Mucosa of rectum (tissue), 2 donors: ENCODE measurements at regions not wholly inside any gene's neighbourhood (a gene's known extent, or its start where the extent isn't known, plus 50 kb on each side); places are given as distances from the start of the nearest gene placed in this dataset.

ENCODE experiments used
- H3K27ac ChIP-seq, 2 donors: one replicate each; pipeline ENCODE4 v1.7.0; 2013; ENCODE audit warnings: inconsistent platforms in 2 of 2, low read depth in 2 of 2, low read length in 2 of 2
- H3K27me3 ChIP-seq, 2 donors: one replicate each; pipeline ENCODE4 v1.7.0; 2013; ENCODE audit warnings: low read length in 2 of 2; ENCODE audit not compliant: control insufficient read depth in 2 of 2, insufficient read depth in 2 of 2
- H3K36me3 ChIP-seq, 2 donors: one replicate each; pipeline ENCODE4 v1.7.0; 2013; ENCODE audit warnings: low read length in 2 of 2; ENCODE audit not compliant: control insufficient read depth in 2 of 2, insufficient read depth in 2 of 2
- H3K4me1 ChIP-seq, 2 donors: one replicate each; pipeline ENCODE4 v1.7.0; 2013; ENCODE audit warnings: low read length in 2 of 2, mild to moderate bottlenecking in 1 of 2; ENCODE audit not compliant: control insufficient read depth in 2 of 2, insufficient read depth in 2 of 2
- H3K4me3 ChIP-seq, 2 donors: one replicate each; pipeline ENCODE4 v1.7.0; 2013; ENCODE audit warnings: low read length in 2 of 2
- H3K9ac ChIP-seq, 2 donors: one replicate each; pipeline ENCODE4 v1.7.0; 2013; ENCODE audit warnings: low read length in 2 of 2, low read depth in 1 of 2, mild to moderate bottlenecking in 1 of 2
- H3K9me3 ChIP-seq, 2 donors: one replicate each; pipeline ENCODE4 v1.7.0; 2013; ENCODE audit warnings: low read length in 2 of 2; ENCODE audit not compliant: control insufficient read depth in 2 of 2
- donor health status: healthy.
- donor health status: Normal muscosa, but diverticular disease.

DNA sequence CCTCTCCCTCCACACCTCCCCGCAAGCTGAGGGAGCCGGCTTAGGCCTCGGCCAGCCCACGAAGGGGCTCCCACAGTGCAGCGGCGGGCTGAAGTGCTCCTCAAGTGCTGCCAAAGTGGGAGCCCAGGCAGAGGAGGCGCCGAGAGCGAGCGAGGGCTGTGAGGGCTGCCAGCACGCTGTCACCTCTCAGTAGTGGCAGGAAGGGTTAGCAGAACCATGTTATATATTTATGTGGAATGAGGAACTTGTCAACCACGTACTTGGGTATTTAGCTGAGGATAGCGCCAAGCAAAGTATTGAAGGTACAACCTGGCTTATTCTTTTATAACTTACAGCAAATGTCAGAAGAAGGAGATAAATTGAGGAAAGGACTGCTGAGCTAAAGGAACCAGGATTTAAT is 144.1 kb upstream of the MGAT5 start:
- no peaks in the 10 kb centered on the region for H3K4me1 ChIP-seq
- no peaks in the 10 kb centered on the region for H3K9me3 ChIP-seq
- no peak overlapping the region for H3K27ac ChIP-seq
- no peak overlapping the region for H3K4me3 ChIP-seq
- H3K36me3 ChIP-seq: no peaks in the 10 kb centered on the region
- H3K9ac ChIP-seq: no peak overlapping the region
- H3K27me3 ChIP-seq: no peaks in the 10 kb centered on the region

DNA sequence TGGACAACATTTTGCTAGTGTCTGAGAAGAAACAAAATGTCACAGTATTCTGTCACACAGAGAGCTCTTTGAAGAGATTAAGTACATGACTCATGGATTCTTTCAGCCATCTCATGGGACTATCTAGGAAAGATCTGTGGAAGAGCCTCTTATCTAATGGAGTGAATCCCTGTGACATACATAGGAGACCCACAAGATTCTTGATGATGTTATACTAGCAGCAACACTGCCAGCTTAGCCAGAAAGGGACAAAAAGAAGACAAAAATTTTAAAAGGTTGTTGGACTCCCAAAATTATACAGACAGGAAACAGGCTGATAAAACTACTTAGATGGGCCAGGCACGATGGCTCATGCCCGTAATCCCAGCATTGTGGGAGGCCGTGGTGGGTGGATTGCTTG is 143.3 kb upstream of the MGAT5 start:
- Histone ChIP-seq H3K27ac (no peak overlapping the region), H3K4me1 (no peaks in the 10 kb centered on the region), H3K9me3 (no peaks in the 10 kb centered on the region), H3K36me3 (no peaks in the 10 kb centered on the region), H3K9ac (no peak overlapping the region), H3K4me3 (no peak overlapping the region), H3K27me3 (no peaks in the 10 kb centered on the region)

DNA sequence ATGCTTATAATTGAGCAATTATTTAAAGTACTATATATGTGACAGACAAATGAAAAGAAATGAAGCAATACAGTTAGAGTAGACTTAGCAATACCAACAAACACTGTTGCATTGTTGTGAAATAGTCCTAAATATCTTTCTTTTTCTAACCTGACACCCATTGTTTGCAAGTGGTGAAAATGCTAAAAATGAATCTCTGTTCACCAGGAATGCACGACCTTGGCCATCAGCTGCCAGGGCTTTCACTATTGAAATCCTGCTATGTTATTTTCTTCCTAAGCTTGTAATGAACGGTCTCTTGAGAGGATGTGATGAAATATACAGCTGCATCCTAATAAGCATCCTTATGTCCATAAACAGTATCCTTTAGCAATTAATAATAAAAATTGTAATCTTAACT is 136.2 kb upstream of the MGAT5 start:
- Histone ChIP-seq H3K4me1 (peaks cover 26% of the 10 kb centered on the region in 2 donors), H3K27me3 (no peaks in the 10 kb centered on the region), H3K27ac (no peak overlapping the region), H3K9me3 (no peaks in the 10 kb centered on the region), H3K9ac (no peak overlapping the region), H3K36me3 (no peaks in the 10 kb centered on the region), H3K4me3 (no peak overlapping the region)

DNA sequence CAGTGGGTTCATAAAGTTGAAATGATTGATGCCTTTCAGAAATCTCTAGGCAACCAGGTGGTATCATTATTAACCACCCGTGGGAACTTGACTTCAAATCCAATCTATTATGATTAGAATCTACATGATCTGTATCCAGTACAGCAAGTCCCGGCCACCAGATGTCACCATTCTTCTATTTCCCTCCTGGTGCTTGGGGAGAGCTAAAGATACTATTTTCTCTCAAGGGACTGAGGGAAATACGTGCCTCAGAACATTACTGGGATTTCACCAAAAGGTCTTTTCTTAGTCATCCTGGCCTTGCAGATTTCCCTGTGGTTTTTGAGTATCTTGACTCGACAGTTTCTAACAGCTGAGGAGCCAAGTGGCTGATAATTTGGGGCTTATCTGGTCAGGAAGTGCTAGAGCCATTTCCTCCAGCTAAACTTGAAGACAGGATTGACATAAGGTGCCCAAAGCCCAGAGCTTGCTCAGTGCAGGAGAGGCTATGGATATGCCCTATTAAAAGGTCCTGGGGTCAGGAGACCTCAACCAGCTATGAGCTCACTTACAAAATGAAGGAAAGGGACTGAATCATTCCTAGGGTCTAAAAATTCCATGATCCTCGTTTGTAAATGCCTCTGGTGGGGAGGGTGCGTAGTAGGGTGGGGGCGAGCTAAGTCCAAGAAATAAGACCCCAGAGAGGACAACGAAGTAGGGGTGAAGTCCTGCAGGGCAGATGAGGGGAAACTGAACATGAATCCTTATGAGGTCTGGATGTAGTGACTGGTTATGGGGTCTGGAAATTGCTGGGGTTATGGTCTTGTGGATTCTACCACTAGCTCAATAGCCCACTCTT is 135.4 kb upstream of the MGAT5 start:
- H3K27me3 ChIP-seq: no peaks in the 10 kb centered on the region
- H3K36me3 ChIP-seq: no peaks in the 10 kb centered on the region
- peaks cover 33% of the 10 kb centered on the region in 2 donors for H3K4me1 ChIP-seq
- H3K27ac ChIP-seq: no peak overlapping the region
- no peaks in the 10 kb centered on the region for H3K9me3 ChIP-seq
- H3K4me3 ChIP-seq: peak overlapping the region in 1 of 2 donors; percentile 44
- peak overlapping the region; percentile 4 to 26 for H3K9ac ChIP-seq

DNA sequence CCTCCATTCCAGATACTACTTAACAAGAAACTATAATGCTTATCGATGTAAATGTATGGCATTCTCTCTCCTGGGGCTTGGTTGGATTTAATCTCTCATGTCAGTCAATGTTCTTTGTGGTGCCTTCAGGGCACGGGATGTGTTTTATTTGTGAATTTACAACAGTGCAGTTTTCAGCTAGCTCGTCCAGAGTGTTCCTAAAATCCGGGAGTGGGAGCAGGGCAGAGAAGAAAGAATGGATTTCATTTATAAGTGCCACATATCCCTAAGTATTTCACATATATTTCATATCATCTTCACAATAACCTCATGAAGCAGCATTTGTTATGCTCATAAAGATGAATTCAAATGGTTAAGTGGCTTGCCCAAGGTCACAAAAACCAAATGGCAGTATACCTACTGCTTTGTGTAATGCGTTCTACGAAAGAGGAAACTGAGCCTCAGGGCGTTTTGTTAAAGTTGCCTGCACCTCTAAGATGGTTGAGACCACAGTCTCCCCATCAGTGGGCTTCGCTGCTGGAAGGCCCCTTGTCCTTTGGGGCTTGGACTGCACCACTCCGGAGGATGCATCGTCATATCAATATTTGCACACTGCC is 134.7 kb upstream of the MGAT5 start:
- Histone ChIP-seq H3K4me3 (peak overlapping the region; percentile 86 to 88), H3K27ac (peak overlapping the region; percentile 86 to 92), H3K36me3 (no peaks in the 10 kb centered on the region), H3K4me1 (peaks cover 40 to 41% of the 10 kb centered on the region in 2 donors), H3K9ac (peak overlapping the region; percentile 60 to 89), H3K27me3 (no peaks in the 10 kb centered on the region), H3K9me3 (no peaks in the 10 kb centered on the region)

DNA sequence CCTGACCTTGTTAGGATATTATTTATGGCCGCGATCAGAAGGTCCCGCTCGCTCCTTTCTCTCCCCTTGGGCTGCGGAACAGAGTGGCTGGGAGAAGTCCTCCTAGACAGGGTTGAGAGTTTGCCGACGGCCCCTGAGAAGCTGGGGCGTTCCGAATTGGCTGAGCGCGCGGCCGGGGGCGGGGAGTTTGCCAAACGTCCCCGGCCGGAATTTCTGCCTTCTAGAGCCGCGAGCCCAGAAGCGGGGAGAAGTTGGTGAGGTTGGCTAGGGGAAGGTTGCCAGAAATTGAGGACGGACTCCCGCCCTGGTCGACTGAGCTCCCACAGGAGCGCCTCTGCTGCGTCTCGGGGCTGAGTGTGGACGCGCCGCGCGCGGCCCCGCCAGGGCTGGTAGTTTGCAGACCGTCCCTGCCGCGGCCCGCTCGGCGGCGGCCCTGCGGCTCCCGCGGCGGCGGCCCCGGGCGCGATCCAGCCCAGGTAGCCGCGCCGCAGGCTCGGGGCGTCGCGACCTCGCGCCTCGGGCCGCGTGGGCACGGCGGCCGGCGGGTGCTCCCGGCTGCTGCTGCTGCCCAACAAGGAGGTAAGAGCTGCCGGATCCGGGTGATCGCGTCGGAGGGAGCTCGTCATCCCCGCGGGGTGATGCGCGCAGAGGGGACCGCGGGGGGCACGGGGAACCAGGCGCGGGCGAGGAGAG is 134.0 kb upstream of the MGAT5 start:
- Histone ChIP-seq H3K9ac (peak overlapping the region; percentile 68 to 89), H3K4me1 (peaks cover 45% of the 10 kb centered on the region in 2 donors), H3K27me3 (no peaks in the 10 kb centered on the region)

DNA sequence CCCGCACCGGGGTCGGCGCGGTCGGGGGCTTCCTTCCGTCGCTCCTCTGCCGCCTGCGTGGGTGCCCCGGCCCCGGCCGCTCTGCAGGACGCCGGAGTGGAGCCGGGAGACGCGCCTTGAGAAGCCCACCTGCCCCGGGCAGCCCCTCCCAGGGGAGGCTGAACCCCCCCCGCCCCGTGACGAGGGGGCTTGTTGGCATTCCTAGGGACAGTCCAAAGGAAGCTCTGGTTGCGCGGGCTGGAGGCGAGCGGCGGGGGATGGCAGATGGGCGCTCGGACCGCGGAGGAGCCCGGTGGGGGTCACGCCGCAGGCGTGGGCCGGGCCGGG is 133.5 kb upstream of the MGAT5 start:
- H3K36me3 ChIP-seq: no peaks in the 10 kb centered on the region
- H3K27ac ChIP-seq: peak overlapping the region; percentile 86 to 92
- peak overlapping the region; percentile 72 to 89 for H3K9ac ChIP-seq
- peak overlapping the region; percentile 86 to 88 for H3K4me3 ChIP-seq
- H3K4me1 ChIP-seq: peaks cover 50 to 51% of the 10 kb centered on the region in 2 donors
- H3K27me3 ChIP-seq: no peaks in the 10 kb centered on the region
- H3K9me3 ChIP-seq: no peaks in the 10 kb centered on the region

More for the DNA sequence above, 134.0 kb upstream of the MGAT5 start:
- no peaks in the 10 kb centered on the region for H3K36me3 ChIP-seq
- H3K9me3 ChIP-seq: no peaks in the 10 kb centered on the region
- H3K4me3 ChIP-seq: peak overlapping the region; percentile 86 to 88
- H3K27ac ChIP-seq: peak overlapping the region; percentile 86 to 92

DNA sequence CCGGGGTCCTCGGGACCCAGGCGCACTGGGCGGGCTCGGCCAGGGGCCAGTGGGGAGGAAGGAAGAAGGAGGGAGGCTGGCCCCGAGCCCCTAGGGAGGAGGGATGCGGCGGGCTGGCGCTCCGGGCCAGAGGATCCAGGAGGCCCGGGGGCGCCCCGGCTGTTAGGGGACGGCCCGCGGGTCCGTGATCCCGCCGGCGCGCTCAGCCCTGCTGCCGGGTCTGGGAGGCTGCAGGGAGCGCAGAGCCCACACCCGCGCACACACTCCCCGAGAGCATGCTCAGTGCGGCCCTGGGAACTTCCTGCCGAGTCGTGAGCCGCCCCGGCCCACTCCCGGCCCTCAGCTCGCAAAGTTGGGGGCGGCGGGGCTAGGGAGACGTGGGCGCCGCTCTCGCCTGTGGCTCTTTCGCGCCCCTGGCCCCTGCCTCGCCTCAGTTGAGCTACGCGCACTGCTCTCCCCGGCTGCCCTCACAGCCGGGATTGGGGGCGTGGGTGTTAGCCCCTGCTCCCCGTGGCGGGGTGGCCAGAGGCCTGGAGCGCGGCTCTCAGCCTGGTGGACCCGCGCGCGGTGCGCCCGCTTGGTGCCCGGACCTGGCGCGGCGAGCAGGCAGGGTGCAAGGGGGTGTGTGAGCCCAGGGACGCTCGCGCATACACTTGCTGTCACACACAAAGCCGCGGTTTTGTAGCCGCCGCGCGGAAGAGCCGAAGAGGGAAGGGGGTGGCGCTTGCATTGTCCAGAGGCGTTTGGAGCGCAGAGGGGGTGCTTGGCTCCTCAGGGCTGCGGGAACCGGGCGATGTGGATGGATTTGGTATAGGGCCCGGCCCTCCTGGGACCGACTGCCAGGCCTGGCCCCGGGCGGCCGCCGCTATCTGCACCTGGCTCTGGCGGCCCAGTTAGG is 132.9 kb upstream of the MGAT5 start:
- H3K4me1 ChIP-seq: peaks cover 55 to 57% of the 10 kb centered on the region in 2 donors
- H3K9me3 ChIP-seq: no peaks in the 10 kb centered on the region
- H3K4me3 ChIP-seq: peak overlapping the region; percentile 86 to 88
- H3K36me3 ChIP-seq: no peaks in the 10 kb centered on the region
- peak overlapping the region; percentile 72 to 89 for H3K9ac ChIP-seq
- peak overlapping the region; percentile 86 to 92 for H3K27ac ChIP-seq
- no peaks in the 10 kb centered on the region for H3K27me3 ChIP-seq

DNA sequence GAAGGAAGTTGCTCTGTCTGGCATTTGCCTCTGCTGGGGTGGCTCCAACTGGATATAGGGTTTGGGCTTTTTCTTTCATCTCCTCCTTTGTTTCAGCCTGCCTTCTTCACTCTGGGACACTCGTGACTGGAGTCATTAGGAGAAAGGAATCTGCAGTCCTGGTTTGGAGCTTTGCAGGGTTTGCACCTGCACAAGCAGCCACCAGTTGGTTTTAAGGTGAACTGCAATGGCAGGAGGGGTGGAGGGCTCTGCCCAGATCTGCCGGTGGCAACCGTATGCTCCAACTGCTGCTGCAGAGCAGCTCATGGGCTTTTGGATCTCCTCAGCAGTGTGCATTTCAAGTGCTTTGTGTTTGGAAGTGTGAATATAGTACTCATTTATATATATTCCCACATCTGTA is 131.3 kb upstream of the MGAT5 start:
- Histone ChIP-seq H3K36me3 (no peaks in the 10 kb centered on the region), H3K9me3 (no peaks in the 10 kb centered on the region), H3K4me3 (peak overlapping the region; percentile 4 to 55), H3K27me3 (no peaks in the 10 kb centered on the region), H3K27ac (no peak overlapping the region), H3K4me1 (peaks cover 64 to 69% of the 10 kb centered on the region in 2 donors), H3K9ac (no peak overlapping the region)
